ENCODE measurements at regions not wholly inside any gene's neighbourhood (a gene's known extent, or its start where the extent isn't known, plus 50 kb on each side); places are given as distances from the start of the nearest gene placed in this dataset.

GRCh38 chr9:120040896-120041295 lies 539.1 kb downstream of the CDK5RAP2 start:
- Histone ChIP-seq H3K36me3 (no peaks in the 10 kb centered on the region), H3K27ac (no peak overlapping the region), H3K27me3 (no peaks in the 10 kb centered on the region), H3K4me3 (no peak overlapping the region), H3K4me1 (no peaks in the 10 kb centered on the region), H3K9me3 (no peaks in the 10 kb centered on the region)
- DNase-seq, result no peak
- TF ChIP-seq CTCF (IDR thresholded peaks at IDR 0.05), result no peak
- intact Hi-C loops (cut with DNase I; ENCODE audit: low total_unique reads), result no loop called here

- no peak for TF ChIP-seq CTCF (IDR thresholded peaks at IDR 0.05)
- Histone ChIP-seq H3K36me3 (no peaks in the 10 kb centered on the region), H3K27ac (no peak overlapping the region), H3K4me1 (no peaks in the 10 kb centered on the region), H3K9me3 (no peaks in the 10 kb centered on the region), H3K4me3 (no peak overlapping the region), H3K27me3 (no peaks in the 10 kb centered on the region)
- intact Hi-C loops (cut with DNase I; ENCODE audit: low total_unique reads), result no loop called here
- DNase-seq, result no peak
Observed at GRCh38 chr9:120038342-120038741, 541.6 kb downstream of the CDK5RAP2 start.

- Histone ChIP-seq H3K4me1 (no peaks in the 10 kb centered on the region), H3K27me3 (no peaks in the 10 kb centered on the region), H3K36me3 (no peaks in the 10 kb centered on the region), H3K9me3 (no peaks in the 10 kb centered on the region), H3K27ac (no peak overlapping the region), H3K4me3 (no peak overlapping the region)
- TF ChIP-seq CTCF (IDR thresholded peaks at IDR 0.05), result no peak
- no peak for DNase-seq
- intact Hi-C loops (cut with DNase I; ENCODE audit: low total_unique reads), result no loop called here
Observed at GRCh38 chr9:120032639-120033038, 547.3 kb downstream of the CDK5RAP2 start.

GRCh38 chr9:120030847-120031246 lies 549.1 kb downstream of the CDK5RAP2 start:
- H3K4me1 ChIP-seq, result no peaks in the 10 kb centered on the region
- DNase-seq, result no peak
- intact Hi-C loops (cut with DNase I; ENCODE audit: low total_unique reads), result no loop called here

GRCh38 chr9:120018550-120018949 lies 561.4 kb downstream of the CDK5RAP2 start:
- Histone ChIP-seq H3K36me3 (no peaks in the 10 kb centered on the region), H3K4me1 (no peaks in the 10 kb centered on the region), H3K27ac (no peak overlapping the region), H3K4me3 (no peak overlapping the region), H3K9me3 (no peaks in the 10 kb centered on the region), H3K27me3 (no peaks in the 10 kb centered on the region)
- DNase-seq, result no peak
- intact Hi-C loops (cut with DNase I; ENCODE audit: low total_unique reads), result no loop called here
- no peak for TF ChIP-seq CTCF (IDR thresholded peaks at IDR 0.05)

More at GRCh38 chr9:120030847-120031246, 549.1 kb downstream of the CDK5RAP2 start:
- Histone ChIP-seq H3K9me3 (no peaks in the 10 kb centered on the region), H3K4me3 (no peak overlapping the region), H3K27ac (no peak overlapping the region), H3K36me3 (no peaks in the 10 kb centered on the region), H3K27me3 (no peaks in the 10 kb centered on the region)
- no peak for TF ChIP-seq CTCF (IDR thresholded peaks at IDR 0.05)

- DNase-seq, result no peak
- Histone ChIP-seq H3K4me3 (no peak overlapping the region), H3K9me3 (no peaks in the 10 kb centered on the region), H3K27me3 (no peaks in the 10 kb centered on the region), H3K27ac (no peak overlapping the region), H3K36me3 (no peaks in the 10 kb centered on the region), H3K4me1 (no peaks in the 10 kb centered on the region)
- intact Hi-C loops (cut with DNase I; ENCODE audit: low total_unique reads), result no loop called here
- no peak for TF ChIP-seq CTCF (IDR thresholded peaks at IDR 0.05)
Observed at GRCh38 chr9:120018037-120018436, 561.9 kb downstream of the CDK5RAP2 start.
